Natural killer cell (primary cell): ENCODE measurements at regions not wholly inside any gene's neighbourhood (a gene's known extent, or its start where the extent isn't known, plus 50 kb on each side); places are given as distances from the start of the nearest gene placed in this dataset.

ENCODE experiments used
- ATAC-seq, 3 donors: fragments of 150-1000 bp in 2 of 3; fragments of 200-7000 bp in 1 of 3; cut with Tn5 transposase; 1 replicate in 1 of 3; 2 replicates in 2 of 3; pipeline ENCODE4 v1.10.0; 2021; ENCODE audit warnings: mild to moderate bottlenecking in 2 of 3, moderate library complexity in 2 of 3
- DNase-seq, 2 donors: peaks; one replicate each; pipeline versions ENCODE4 v3.0.0 to v3.0.0-alpha.2; 2013 to 2021; ENCODE audit warnings: mixed read lengths in 1 of 2
- H3K27ac ChIP-seq: one replicate; pipeline ENCODE4 v1.5.1; 2013; ENCODE audit warnings: mild to moderate bottlenecking, low read length
- H3K27me3 ChIP-seq: one replicate; pipeline ENCODE4 v1.6.1; 2013; ENCODE audit warnings: low read length; ENCODE audit not compliant: control insufficient read depth, insufficient read depth
- H3K36me3 ChIP-seq: one replicate; pipeline ENCODE4 v1.6.1; 2013; ENCODE audit warnings: low read length; ENCODE audit not compliant: control insufficient read depth, insufficient read depth
- H3K4me1 ChIP-seq: one replicate; pipeline ENCODE4 v1.6.1; 2013; ENCODE audit warnings: low read length; ENCODE audit not compliant: control insufficient read depth, insufficient read depth
- H3K4me3 ChIP-seq: one replicate; pipeline ENCODE4 v1.5.1; 2013; ENCODE audit warnings: low read length
- H3K9me3 ChIP-seq: one replicate; pipeline ENCODE4 v1.6.1; 2013; ENCODE audit warnings: low read length; ENCODE audit not compliant: control insufficient read depth, insufficient read depth
- H3K27ac Mint-ChIP-seq, 2 donors: one replicate each; pipeline ENCODE4 v1.8.0; 2022; ENCODE audit warnings: mild to moderate bottlenecking in 2 of 2, mixed read lengths in 2 of 2, moderate library complexity in 1 of 2
- H3K27me3 Mint-ChIP-seq, 2 donors: one replicate each; pipeline ENCODE4 v1.8.0; 2022; ENCODE audit warnings: low read depth in 2 of 2, mixed read lengths in 2 of 2
- H3K36me3 Mint-ChIP-seq: one replicate; pipeline ENCODE4 v1.8.0; 2022; ENCODE audit warnings: mixed read lengths
- H3K4me1 Mint-ChIP-seq, 2 donors: one replicate each; pipeline ENCODE4 v1.8.0; 2022; ENCODE audit warnings: mixed read lengths in 2 of 2
- H3K4me3 Mint-ChIP-seq: one replicate; pipeline ENCODE4 v1.8.0; 2022; ENCODE audit warnings: mild to moderate bottlenecking, moderate library complexity, mixed read lengths
- H3K9me3 Mint-ChIP-seq, 2 donors: one replicate each; pipeline ENCODE4 v1.8.0; 2022; ENCODE audit warnings: mixed read lengths in 2 of 2
- CTCF ChIP-seq: fragments of 200-600 bp; IDR thresholded peaks from one replicate; pipeline ENCODE4 v1.8.0; 2022; ENCODE audit warnings: antibody characterized with exemption
- WGBS: methylation state at CpG from one replicate; pipeline ENCODE4 v1.1.7; 2013; ENCODE audit warnings: missing lambda C conversion rate; ENCODE audit not compliant: insufficient coverage; 5-methylcytosine and 5-hydroxymethylcytosine counted together
- intact Hi-C: fragments of 100-400 bp; cut with micrococcal nuclease; formaldehyde crosslinking; loops from one replicate; pipeline ENCODE4 v1.14.2; 2022

GRCh38 chr17:17408236-17408794, 68.5 kb upstream of the MED9 start:
- ATAC-seq (peak; percentile 47 to 68 (median 60)), DNase-seq (no peak)
- Histone ChIP-seq H3K27ac (no peak overlapping the region), H3K9me3 (no peaks in the 10 kb centered on the region), H3K36me3 (no peaks in the 10 kb centered on the region), H3K4me3 (no peak overlapping the region), H3K27me3 (no peaks in the 10 kb centered on the region), H3K4me1 (peaks cover 21% of the 10 kb centered on the region)
- Mint-ChIP-seq H3K27ac (peak overlapping the region in 1 of 2 donors; percentile 12), H3K4me1 (peaks cover 23 to 31% of the 10 kb centered on the region in 2 donors), H3K36me3 (no peaks in the 10 kb centered on the region), H3K27me3 (no peaks in the 10 kb centered on the region), H3K9me3 (no peaks in the 10 kb centered on the region), H3K4me3 (no peak overlapping the region)
- TF ChIP-seq CTCF: no peak
- intact Hi-C loops: no loop called here
- WGBS: 66% methylated on average over 2 of the region's 2 CpGs

- 83% methylated on average over 6 of the region's 6 CpGs for WGBS
- no peaks in the 10 kb centered on the region for H3K9me3 Mint-ChIP-seq
- no peak overlapping the region for H3K4me3 Mint-ChIP-seq
- DNase-seq (no peak), ATAC-seq (no peak)
- H3K4me1 Mint-ChIP-seq: peaks cover 4 to 16% of the 10 kb centered on the region in 2 donors
- Histone ChIP-seq H3K27me3 (no peaks in the 10 kb centered on the region), H3K9me3 (no peaks in the 10 kb centered on the region), H3K36me3 (no peaks in the 10 kb centered on the region), H3K27ac (no peak overlapping the region), H3K4me1 (peaks cover under 1% of the 10 kb centered on the region), H3K4me3 (no peak overlapping the region)
- no peaks in the 10 kb centered on the region for H3K36me3 Mint-ChIP-seq
- intact Hi-C loops: no loop called here
- peaks cover 4 to 8% of the 10 kb centered on the region in 2 donors for H3K27me3 Mint-ChIP-seq
- no peak for TF ChIP-seq CTCF
- H3K27ac Mint-ChIP-seq: no peak overlapping the region
Observed at GRCh38 chr17:17410357-17410756, 66.4 kb upstream of the MED9 start.

- Histone ChIP-seq H3K4me3 (no peak overlapping the region), H3K9me3 (no peaks in the 10 kb centered on the region), H3K27me3 (no peaks in the 10 kb centered on the region), H3K4me1 (peaks cover 8% of the 10 kb centered on the region), H3K27ac (no peak overlapping the region), H3K36me3 (no peaks in the 10 kb centered on the region)
- Mint-ChIP-seq H3K4me1 (peaks cover 13 to 27% of the 10 kb centered on the region in 2 donors), H3K9me3 (no peaks in the 10 kb centered on the region), H3K4me3 (no peak overlapping the region), H3K36me3 (no peaks in the 10 kb centered on the region), H3K27ac (no peak overlapping the region), H3K27me3 (peaks cover 4 to 8% of the 10 kb centered on the region in 2 donors)
- DNase-seq (no peak), ATAC-seq (no peak)
- TF ChIP-seq CTCF: no peak
- intact Hi-C loops: no loop called here
Observed at GRCh38 chr17:17411692-17412091, 65.1 kb upstream of the MED9 start.

GRCh38 chr17:17412326-17412725, 64.5 kb upstream of the MED9 start:
- TF ChIP-seq CTCF: no peak
- H3K4me1 ChIP-seq: peaks cover 9% of the 10 kb centered on the region
- no peak overlapping the region for H3K27ac ChIP-seq
- H3K4me1 Mint-ChIP-seq: peaks cover 16 to 31% of the 10 kb centered on the region in 2 donors
- WGBS: 51% methylated on average over 4 of the region's 4 CpGs
- no peaks in the 10 kb centered on the region for H3K9me3 Mint-ChIP-seq
- no peak for ATAC-seq
- H3K4me3 ChIP-seq: no peak overlapping the region
- H3K9me3 ChIP-seq: no peaks in the 10 kb centered on the region
- no peak overlapping the region for H3K27ac Mint-ChIP-seq
- H3K4me3 Mint-ChIP-seq: no peak overlapping the region
- H3K27me3 ChIP-seq: no peaks in the 10 kb centered on the region
- no peak for DNase-seq
- H3K27me3 Mint-ChIP-seq: peaks cover 4 to 8% of the 10 kb centered on the region in 2 donors
- H3K36me3 ChIP-seq: no peaks in the 10 kb centered on the region
- intact Hi-C loops: no loop called here
- no peaks in the 10 kb centered on the region for H3K36me3 Mint-ChIP-seq
